Ascending aorta (tissue), 2 donors: ENCODE measurements at regions not wholly inside any gene's neighbourhood (a gene's known extent, or its start where the extent isn't known, plus 50 kb on each side); places are given as distances from the start of the nearest gene placed in this dataset.

Experiments used
- DNase-seq, 2 donors: peaks; one replicate each; pipeline ENCODE4 v3.0.0-alpha.2; 2019; ENCODE audit warnings: low spot score in 2 of 2
- H3K27ac ChIP-seq, 2 donors: fragments of 200-600 bp; sonication (generic); one replicate each; pipeline ENCODE4 v1.5.1; 2016 to 2017; ENCODE audit warnings: mild to moderate bottlenecking in 1 of 2
- H3K27me3 ChIP-seq: fragments of 200-600 bp; sonication (generic); one replicate; pipeline ENCODE4 v1.5.1; 2017
- H3K36me3 ChIP-seq, 2 donors: fragments of 200-600 bp; sonication (generic); one replicate each; pipeline ENCODE4 v1.5.1; 2016
- H3K4me1 ChIP-seq, 2 donors: fragments of 200-600 bp; sonication (generic); one replicate each; pipeline ENCODE4 v1.5.1; 2016 to 2017; ENCODE audit warnings: mild to moderate bottlenecking in 1 of 2
- H3K4me3 ChIP-seq, 2 donors: fragments of 200-600 bp; sonication (generic); one replicate each; pipeline ENCODE4 v1.5.1; 2016 to 2017; ENCODE audit warnings: mild to moderate bottlenecking in 1 of 2
- H3K9me3 ChIP-seq, 2 donors: fragments of 200-600 bp; sonication (generic); one replicate each; pipeline ENCODE4 v1.5.1; 2016
- intact Hi-C: fragments of 100-400 bp; cut with DNase I; formaldehyde crosslinking; loops from one replicate; pipeline ENCODE4 v1.15.1; 2023
- TF ChIP-seq, protein P1 (sequence below), 3 experiments: fragments of 200-600 bp in 2 of 3; fragments of 450-650 bp in 1 of 3; sonication (generic) in 2 of 3; IDR thresholded peaks; one replicate each; pipeline ENCODE4 v1.5.1; 2016 to 2019; ENCODE audit warnings: antibody characterized with exemption in 3 of 3, mild to moderate bottlenecking in 1 of 3, moderate library complexity in 1 of 3

DNA sequence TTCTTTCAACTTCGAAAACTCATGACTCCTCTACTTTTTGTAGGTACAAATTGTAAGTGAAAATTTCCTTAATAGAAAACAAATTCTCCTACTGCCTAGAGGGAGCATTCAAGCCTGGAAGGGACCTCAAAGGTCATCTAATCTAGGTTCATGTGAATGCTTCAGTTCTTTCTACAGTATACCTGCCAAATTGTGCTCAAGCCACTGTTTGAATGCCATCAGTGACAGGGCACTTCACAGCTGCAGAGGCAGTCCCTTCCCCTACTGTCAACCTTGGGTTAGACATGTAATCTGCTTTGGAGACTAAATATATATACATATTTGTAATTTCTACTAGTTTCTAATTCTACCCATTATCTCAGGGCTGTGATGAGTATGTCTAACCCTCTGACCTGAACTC is 681.3 kb upstream of the CDH2 start:
- TF ChIP-seq, protein P1, sequence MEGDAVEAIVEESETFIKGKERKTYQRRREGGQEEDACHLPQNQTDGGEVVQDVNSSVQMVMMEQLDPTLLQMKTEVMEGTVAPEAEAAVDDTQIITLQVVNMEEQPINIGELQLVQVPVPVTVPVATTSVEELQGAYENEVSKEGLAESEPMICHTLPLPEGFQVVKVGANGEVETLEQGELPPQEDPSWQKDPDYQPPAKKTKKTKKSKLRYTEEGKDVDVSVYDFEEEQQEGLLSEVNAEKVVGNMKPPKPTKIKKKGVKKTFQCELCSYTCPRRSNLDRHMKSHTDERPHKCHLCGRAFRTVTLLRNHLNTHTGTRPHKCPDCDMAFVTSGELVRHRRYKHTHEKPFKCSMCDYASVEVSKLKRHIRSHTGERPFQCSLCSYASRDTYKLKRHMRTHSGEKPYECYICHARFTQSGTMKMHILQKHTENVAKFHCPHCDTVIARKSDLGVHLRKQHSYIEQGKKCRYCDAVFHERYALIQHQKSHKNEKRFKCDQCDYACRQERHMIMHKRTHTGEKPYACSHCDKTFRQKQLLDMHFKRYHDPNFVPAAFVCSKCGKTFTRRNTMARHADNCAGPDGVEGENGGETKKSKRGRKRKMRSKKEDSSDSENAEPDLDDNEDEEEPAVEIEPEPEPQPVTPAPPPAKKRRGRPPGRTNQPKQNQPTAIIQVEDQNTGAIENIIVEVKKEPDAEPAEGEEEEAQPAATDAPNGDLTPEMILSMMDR (IDR thresholded peaks at IDR 0.05), result no peak
- Histone ChIP-seq H3K27me3 (no peaks in the 10 kb centered on the region), H3K4me3 (no peak overlapping the region), H3K27ac (no peak overlapping the region), H3K4me1 (peaks cover 0 to 11% of the 10 kb centered on the region in 2 donors), H3K36me3 (no peaks in the 10 kb centered on the region), H3K9me3 (no peaks in the 10 kb centered on the region)
- no peak for DNase-seq
- intact Hi-C loops, result no loop called here

DNA sequence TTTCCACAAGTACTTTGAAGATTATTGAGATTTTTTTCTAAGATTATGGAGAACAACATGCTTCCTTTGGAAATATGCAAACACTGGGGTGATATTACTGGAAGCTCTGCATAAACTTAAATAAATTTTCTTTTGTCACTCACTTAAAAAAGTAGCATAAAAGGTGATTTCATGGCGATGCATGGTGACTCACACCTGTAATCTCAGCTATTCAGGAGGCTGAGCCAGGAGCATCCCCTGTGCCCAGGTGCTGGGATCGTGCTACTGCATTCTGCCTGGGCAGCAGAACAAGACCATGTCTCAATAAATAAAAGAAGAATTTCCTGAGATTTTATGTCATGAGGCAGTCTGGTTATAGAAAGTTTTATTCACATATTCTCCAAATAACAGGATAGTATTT is 679.1 kb upstream of the CDH2 start:
- TF ChIP-seq, protein P1 (IDR thresholded peaks at IDR 0.05), result no peak

DNA sequence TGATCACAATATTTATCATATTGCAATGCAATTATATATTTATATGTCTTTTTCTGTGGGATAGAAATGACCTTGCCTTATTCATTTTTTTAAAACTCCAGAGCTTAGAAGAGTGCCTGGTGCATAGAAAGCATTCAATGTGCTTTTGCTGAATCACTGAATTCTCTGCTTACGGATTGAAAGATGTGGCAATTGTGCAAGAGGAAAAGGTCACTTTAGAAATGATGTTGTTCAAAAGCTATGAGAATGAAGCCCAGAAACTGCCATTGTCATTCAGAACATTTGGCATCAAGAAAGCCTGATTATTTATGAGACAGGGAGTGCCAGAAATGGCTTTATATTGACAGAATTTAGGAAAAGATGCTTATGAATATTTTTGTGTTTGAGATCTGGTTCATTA is 678.6 kb upstream of the CDH2 start:
- Histone ChIP-seq H3K36me3 (no peaks in the 10 kb centered on the region), H3K4me1 (peaks cover 0 to 8% of the 10 kb centered on the region in 2 donors), H3K4me3 (no peak overlapping the region), H3K27ac (no peak overlapping the region), H3K27me3 (no peaks in the 10 kb centered on the region), H3K9me3 (no peaks in the 10 kb centered on the region)
- no peak for DNase-seq
- TF ChIP-seq, protein P1 (IDR thresholded peaks at IDR 0.05), result no peak
- intact Hi-C loops, result no loop called here

More for the DNA sequence above, 679.1 kb upstream of the CDH2 start:
- H3K36me3 ChIP-seq, result no peaks in the 10 kb centered on the region
- intact Hi-C loops, result no loop called here
- no peak for DNase-seq
- no peak overlapping the region for H3K4me3 ChIP-seq
- H3K27me3 ChIP-seq, result no peaks in the 10 kb centered on the region
- no peak overlapping the region for H3K27ac ChIP-seq
- peaks cover 0 to 8% of the 10 kb centered on the region in 2 donors for H3K4me1 ChIP-seq
- H3K9me3 ChIP-seq, result no peaks in the 10 kb centered on the region

DNA sequence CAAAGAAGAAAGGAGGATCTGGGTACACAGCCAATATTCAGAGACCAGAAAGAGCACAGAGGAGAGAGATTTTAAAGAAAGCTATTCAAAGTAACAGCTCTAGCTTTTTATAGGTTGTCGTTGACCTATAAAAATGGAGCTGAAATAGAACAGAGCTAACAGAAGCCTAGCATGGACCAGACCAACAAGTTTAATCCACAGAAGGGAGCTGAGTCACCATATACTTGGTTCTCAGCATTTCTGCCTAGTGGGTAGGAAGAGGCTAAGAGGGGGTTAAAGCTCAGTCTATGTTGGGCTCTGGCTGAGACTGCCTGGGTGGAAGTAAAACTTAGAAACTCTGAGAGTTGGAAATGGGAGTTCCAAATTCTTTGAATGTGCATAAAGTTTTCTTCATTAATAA is 678.0 kb upstream of the CDH2 start:
- H3K9me3 ChIP-seq, result no peaks in the 10 kb centered on the region
- H3K36me3 ChIP-seq, result no peaks in the 10 kb centered on the region
- TF ChIP-seq, protein P1 (IDR thresholded peaks at IDR 0.05), result no peak
- peaks cover 0 to 8% of the 10 kb centered on the region in 2 donors for H3K4me1 ChIP-seq
- H3K27me3 ChIP-seq, result no peaks in the 10 kb centered on the region
- peak overlapping the region in 1 of 2 donors; percentile 21 for H3K27ac ChIP-seq
- no peak for DNase-seq
- H3K4me3 ChIP-seq, result no peak overlapping the region
- intact Hi-C loops, result no loop called here

DNA sequence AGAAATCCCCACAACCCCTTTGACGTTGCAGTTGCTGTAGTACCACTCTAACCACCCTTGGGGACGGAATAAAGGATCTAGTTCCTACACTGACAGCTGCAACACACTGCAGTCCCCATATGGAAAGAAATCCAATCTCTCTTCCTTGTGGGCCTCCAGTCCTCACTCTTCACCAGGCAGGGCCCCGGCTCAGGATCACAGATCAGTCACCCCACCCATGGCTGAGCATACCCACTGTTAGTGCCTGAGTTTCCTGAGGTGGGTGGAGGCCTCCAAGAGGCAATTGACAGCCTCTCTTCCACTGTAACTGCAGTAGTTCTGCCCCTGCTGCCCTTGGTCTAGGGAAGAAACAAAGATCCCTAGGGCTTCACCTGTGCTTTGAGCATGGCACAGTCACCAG is 670.0 kb upstream of the CDH2 start:
- intact Hi-C loops, result no loop called here
- no peak overlapping the region for H3K27ac ChIP-seq
- DNase-seq, result no peak
- no peaks in the 10 kb centered on the region for H3K4me1 ChIP-seq
- TF ChIP-seq, protein P1 (IDR thresholded peaks at IDR 0.05), result no peak
- H3K27me3 ChIP-seq, result no peaks in the 10 kb centered on the region
- no peak overlapping the region for H3K4me3 ChIP-seq
- H3K9me3 ChIP-seq, result no peaks in the 10 kb centered on the region
- no peaks in the 10 kb centered on the region for H3K36me3 ChIP-seq

DNA sequence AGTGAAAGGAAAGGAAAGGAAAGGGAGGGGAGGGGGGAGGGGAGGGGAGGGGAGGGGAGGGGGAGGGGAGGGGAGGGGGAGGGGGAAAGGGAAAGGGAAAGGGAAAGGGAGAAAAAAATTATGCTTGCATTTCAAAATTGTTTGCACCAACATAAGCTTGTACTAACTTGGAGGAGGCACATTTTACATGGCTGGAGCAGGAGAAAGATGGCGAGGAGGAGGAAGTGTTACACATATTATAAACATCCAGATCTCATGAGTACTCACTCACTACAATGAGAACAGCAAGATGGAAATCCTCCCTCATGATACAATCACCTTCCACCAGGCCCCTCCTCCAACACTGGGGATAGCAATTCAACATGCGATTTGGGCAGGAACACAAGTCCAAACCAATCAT is 660.2 kb upstream of the CDH2 start:
- Histone ChIP-seq H3K27me3 (no peaks in the 10 kb centered on the region), H3K4me3 (no peak overlapping the region), H3K36me3 (no peaks in the 10 kb centered on the region), H3K27ac (no peak overlapping the region), H3K9me3 (no peaks in the 10 kb centered on the region), H3K4me1 (no peaks in the 10 kb centered on the region)
- TF ChIP-seq, protein P1 (IDR thresholded peaks at IDR 0.05), result no peak
- intact Hi-C loops, result no loop called here
- no peak for DNase-seq
